ENCODE measurements at regions not wholly inside any gene's neighbourhood (a gene's known extent, or its start where the extent isn't known, plus 50 kb on each side); places are given as distances from the start of the nearest gene placed in this dataset.
"Not testable (repeated sequence)": the region's sequence is repeated elsewhere in the genome, so short reads cannot be mapped to it uniquely, and the experiment has no call there.

- intact Hi-C loops (cut with DNase I) = no loop called here
- DNase-seq (ENCODE audit: low spot score) = peak; percentile 77
Measured at GRCh38 chr16:87140211-87141200, 176.7 kb downstream of the C16orf95 start.

GRCh38 chr16:87141402-87141801, 175.8 kb downstream of the C16orf95 start:
- intact Hi-C loops (cut with DNase I) = no loop called here

GRCh38 chr16:87143661-87144121, 173.5 kb downstream of the C16orf95 start:
- DNase-seq (ENCODE audit: low spot score) = peak; percentile 71
- intact Hi-C loops (cut with DNase I) = no loop called here

More at GRCh38 chr16:87141402-87141801, 175.8 kb downstream of the C16orf95 start:
- DNase-seq (ENCODE audit: low spot score) = no peak

- intact Hi-C loops (cut with DNase I) = no loop called here
- no peak for DNase-seq (ENCODE audit: low spot score)
Measured at GRCh38 chr16:87144232-87144631, 173.0 kb downstream of the C16orf95 start.

GRCh38 chr16:87145181-87146176, 171.7 kb downstream of the C16orf95 start:
- intact Hi-C loops (cut with DNase I) = no loop called here
- DNase-seq (ENCODE audit: low spot score) = peak; percentile 80

- peak; percentile 16 for DNase-seq (ENCODE audit: low spot score)
- intact Hi-C loops (cut with DNase I) = no loop called here
Measured at GRCh38 chr16:87146676-87147075, 170.5 kb downstream of the C16orf95 start.

GRCh38 chr16:87149051-87149450, 168.1 kb downstream of the C16orf95 start:
- intact Hi-C loops (cut with DNase I) = no loop called here
- peak; percentile 42 for DNase-seq (ENCODE audit: low spot score)

- DNase-seq (ENCODE audit: low spot score) = peak; percentile 34
- intact Hi-C loops (cut with DNase I) = no loop called here
Measured at GRCh38 chr16:87150262-87150661, 166.9 kb downstream of the C16orf95 start.

GRCh38 chr16:87150681-87151280, 166.4 kb downstream of the C16orf95 start:
- DNase-seq (ENCODE audit: low spot score) = peak; percentile 30
- intact Hi-C loops (cut with DNase I) = no loop called here

- peak; percentile 61 for DNase-seq (ENCODE audit: low spot score)
- intact Hi-C loops (cut with DNase I) = no loop called here
Measured at GRCh38 chr16:87152221-87152755, 164.9 kb downstream of the C16orf95 start.

GRCh38 chr16:87153326-87153725, 163.9 kb downstream of the C16orf95 start:
- intact Hi-C loops (cut with DNase I) = no loop called here
- peak; percentile 56 for DNase-seq (ENCODE audit: low spot score)

GRCh38 chr16:87155315-87155714, 161.9 kb downstream of the C16orf95 start:
- intact Hi-C loops (cut with DNase I) = not testable (repeated sequence)
- DNase-seq (ENCODE audit: low spot score) = peak; percentile 7

- intact Hi-C loops (cut with DNase I) = no loop called here
- peak; percentile 16 for DNase-seq (ENCODE audit: low spot score)
Measured at GRCh38 chr16:87156195-87156594, 161.0 kb downstream of the C16orf95 start.

- DNase-seq (ENCODE audit: low spot score) = peak; percentile 78
- intact Hi-C loops (cut with DNase I) = no loop called here
Measured at GRCh38 chr16:87160234-87160636, 157.0 kb downstream of the C16orf95 start.

GRCh38 chr16:87160701-87161337, 156.4 kb downstream of the C16orf95 start:
- peak; percentile 66 for DNase-seq (ENCODE audit: low spot score)
- intact Hi-C loops (cut with DNase I) = no loop called here

- DNase-seq (ENCODE audit: low spot score) = peak; percentile 36
- intact Hi-C loops (cut with DNase I) = not testable (repeated sequence)
Measured at GRCh38 chr16:87161410-87161809, 155.8 kb downstream of the C16orf95 start.

- peak; percentile 19 for DNase-seq (ENCODE audit: low spot score)
- intact Hi-C loops (cut with DNase I) = no loop called here
Measured at GRCh38 chr16:87161822-87162676, 155.1 kb downstream of the C16orf95 start.
